Trophoblast cell (in vitro differentiated cells and primary cell): ENCODE measurements at regions not wholly inside any gene's neighbourhood (a gene's known extent, or its start where the extent isn't known, plus 50 kb on each side); places are given as distances from the start of the nearest gene placed in this dataset.

Experiments used
- DNase-seq, 2 donors: peaks; one replicate each; pipeline ENCODE4 v3.0.0-alpha.2; 2016
- H2AFZ ChIP-seq: 2 replicates; pipeline ENCODE4 v1.6.1; 2013; ENCODE audit warnings: low read length, moderate library complexity, mild to moderate bottlenecking; ENCODE audit not compliant: insufficient read depth, poor library complexity
- H2AK5ac ChIP-seq: 2 replicates; pipeline ENCODE4 v1.6.1; 2013; ENCODE audit warnings: mild to moderate bottlenecking, low read length
- H2BK120ac ChIP-seq: 2 replicates; pipeline ENCODE4 v1.6.1; 2013; ENCODE audit warnings: low read length, mild to moderate bottlenecking, moderate library complexity; ENCODE audit not compliant: insufficient read depth, poor library complexity
- H2BK12ac ChIP-seq: 2 replicates; pipeline ENCODE4 v1.6.1; 2013; ENCODE audit warnings: mild to moderate bottlenecking, low read length, moderate library complexity
- H2BK5ac ChIP-seq: 2 replicates; pipeline ENCODE4 v1.6.1; 2013; ENCODE audit warnings: low read length, low read depth, moderate library complexity, mild to moderate bottlenecking; ENCODE audit not compliant: poor library complexity
- H3K14ac ChIP-seq: 2 replicates; pipeline ENCODE4 v1.6.1; 2013; ENCODE audit warnings: mild to moderate bottlenecking, low read length
- H3K18ac ChIP-seq: 2 replicates; pipeline ENCODE4 v1.6.1; 2013; ENCODE audit warnings: mild to moderate bottlenecking, low read length
- H3K23ac ChIP-seq: 2 replicates; pipeline ENCODE4 v1.6.1; 2013; ENCODE audit warnings: low read length
- H3K27ac ChIP-seq: 2 replicates; pipeline ENCODE4 v1.5.1; 2013; ENCODE audit warnings: low read depth, mild to moderate bottlenecking, inconsistent platforms, low read length, moderate library complexity
- H3K27me3 ChIP-seq: 2 replicates; pipeline ENCODE4 v1.6.1; 2013; ENCODE audit warnings: inconsistent platforms, mild to moderate bottlenecking, low read length, moderate library complexity; ENCODE audit not compliant: insufficient read depth
- H3K36me3 ChIP-seq, 2 experiments: 1 replicate in 1 of 2; 2 replicates in 1 of 2; pipeline ENCODE4 v1.6.1; 2013; ENCODE audit warnings: low read length in 2 of 2, mild to moderate bottlenecking in 2 of 2, moderate library complexity in 1 of 2; ENCODE audit not compliant: insufficient read depth in 2 of 2, control insufficient read depth in 1 of 2
- H3K4ac ChIP-seq: 2 replicates; pipeline ENCODE4 v1.6.1; 2013; ENCODE audit warnings: low read depth, mild to moderate bottlenecking, low read length, moderate library complexity
- H3K4me1 ChIP-seq, 2 experiments: 1 replicate in 1 of 2; 2 replicates in 1 of 2; pipeline ENCODE4 v1.6.1; 2013; ENCODE audit warnings: low read length in 2 of 2, mild to moderate bottlenecking in 2 of 2, moderate library complexity in 1 of 2; ENCODE audit not compliant: insufficient read depth in 2 of 2, control insufficient read depth in 1 of 2
- H3K4me2 ChIP-seq: 2 replicates; pipeline ENCODE4 v1.6.1; 2013; ENCODE audit warnings: inconsistent platforms, mild to moderate bottlenecking, low read length, moderate library complexity
- H3K4me3 ChIP-seq: 2 replicates; pipeline ENCODE4 v1.5.1; 2013; ENCODE audit warnings: mild to moderate bottlenecking, low read depth, low read length, inconsistent platforms
- H3K79me1 ChIP-seq: one replicate; pipeline ENCODE4 v1.6.1; 2013; ENCODE audit warnings: low read length
- H3K79me2 ChIP-seq: 2 replicates; pipeline ENCODE4 v1.6.1; 2013; ENCODE audit warnings: low read length, mild to moderate bottlenecking; ENCODE audit not compliant: control insufficient read depth, insufficient read depth, poor library complexity
- H3K9ac ChIP-seq: 2 replicates; pipeline ENCODE4 v1.6.1; 2013; ENCODE audit warnings: mild to moderate bottlenecking, low read length
- H3K9me3 ChIP-seq: 2 replicates; pipeline ENCODE4 v1.6.1; 2013; ENCODE audit warnings: low read depth, mild to moderate bottlenecking, control low read depth, inconsistent platforms, low read length; ENCODE audit not compliant: insufficient read depth
- H4K12ac ChIP-seq: 2 replicates; pipeline ENCODE4 v1.6.1; 2013; ENCODE audit warnings: low read depth, mild to moderate bottlenecking, low read length, moderate library complexity
- H4K8ac ChIP-seq: 2 replicates; pipeline ENCODE4 v1.6.1; 2013; ENCODE audit warnings: low read depth, mild to moderate bottlenecking, low read length, moderate library complexity
- H4K91ac ChIP-seq: one replicate; pipeline ENCODE4 v1.6.1; 2013; ENCODE audit warnings: low read depth, mild to moderate bottlenecking, low read length, moderate library complexity
- WGBS: extraction: QIAGEN DNeasy Blood & Tissue Kit; methylation state at CpG from one replicate; pipeline ENCODE4 v1.1.7; 2013; ENCODE audit warnings: missing lambda C conversion rate; ENCODE audit not compliant: insufficient read length, insufficient coverage; ENCODE audit errors: extremely low coverage; 5-methylcytosine and 5-hydroxymethylcytosine counted together

- no peak overlapping the region for H3K9ac ChIP-seq
- H3K79me1 ChIP-seq, result no peaks in the 10 kb centered on the region
- no peak overlapping the region for H2AK5ac ChIP-seq
- peaks cover 0 to 2% of the 10 kb centered on the region in 2 experiments for H3K36me3 ChIP-seq
- no peak overlapping the region for H3K27ac ChIP-seq
- no peaks in the 10 kb centered on the region for H3K27me3 ChIP-seq
- no peak overlapping the region for H3K14ac ChIP-seq
- no peaks in the 10 kb centered on the region for H3K4me1 ChIP-seq
- H3K4ac ChIP-seq, result no peak overlapping the region
- no CpG with 5 or more reads among the region's 2 CpGs for WGBS
- no peaks in the 10 kb centered on the region for H3K79me2 ChIP-seq
- H3K4me3 ChIP-seq, result no peak overlapping the region
- no peak overlapping the region for H3K18ac ChIP-seq
- H2BK120ac ChIP-seq, result no peak overlapping the region
- no peak overlapping the region for H2BK5ac ChIP-seq
- H3K9me3 ChIP-seq, result no peaks in the 10 kb centered on the region
- H3K4me2 ChIP-seq, result no peak overlapping the region
- no peak overlapping the region for H2BK12ac ChIP-seq
- no peak for DNase-seq
- H2AFZ ChIP-seq, result no peak overlapping the region
- no peak overlapping the region for H4K8ac ChIP-seq
- H4K91ac ChIP-seq, result no peak overlapping the region
- H4K12ac ChIP-seq, result no peak overlapping the region
- no peak overlapping the region for H3K23ac ChIP-seq
Measured at GRCh38 chr10:53749439-53749838, 976.9 kb upstream of the MBL2 start.

GRCh38 chr10:53748319-53748718 lies 975.7 kb upstream of the MBL2 start:
- H3K14ac ChIP-seq, result no peak overlapping the region
- H3K23ac ChIP-seq, result no peak overlapping the region
- H3K4ac ChIP-seq, result no peak overlapping the region
- no peak overlapping the region for H4K8ac ChIP-seq
- no CpG with 5 or more reads among the region's 1 CpG for WGBS
- no peak overlapping the region for H2BK12ac ChIP-seq
- H2AK5ac ChIP-seq, result no peak overlapping the region
- H2BK5ac ChIP-seq, result no peak overlapping the region
- H3K27me3 ChIP-seq, result no peaks in the 10 kb centered on the region
- no peak overlapping the region for H4K12ac ChIP-seq
- no peaks in the 10 kb centered on the region for H3K4me1 ChIP-seq
- H2BK120ac ChIP-seq, result no peak overlapping the region
- H3K27ac ChIP-seq, result no peak overlapping the region
- H3K79me2 ChIP-seq, result no peaks in the 10 kb centered on the region
- H3K18ac ChIP-seq, result no peak overlapping the region
- H3K79me1 ChIP-seq, result no peaks in the 10 kb centered on the region
- no peak overlapping the region for H2AFZ ChIP-seq
- no peak overlapping the region for H4K91ac ChIP-seq
- peaks cover 0 to 2% of the 10 kb centered on the region in 2 experiments for H3K36me3 ChIP-seq
- H3K9me3 ChIP-seq, result no peaks in the 10 kb centered on the region
- no peak overlapping the region for H3K4me3 ChIP-seq
- no peak overlapping the region for H3K4me2 ChIP-seq
- no peak for DNase-seq
- H3K9ac ChIP-seq, result no peak overlapping the region

DNA sequence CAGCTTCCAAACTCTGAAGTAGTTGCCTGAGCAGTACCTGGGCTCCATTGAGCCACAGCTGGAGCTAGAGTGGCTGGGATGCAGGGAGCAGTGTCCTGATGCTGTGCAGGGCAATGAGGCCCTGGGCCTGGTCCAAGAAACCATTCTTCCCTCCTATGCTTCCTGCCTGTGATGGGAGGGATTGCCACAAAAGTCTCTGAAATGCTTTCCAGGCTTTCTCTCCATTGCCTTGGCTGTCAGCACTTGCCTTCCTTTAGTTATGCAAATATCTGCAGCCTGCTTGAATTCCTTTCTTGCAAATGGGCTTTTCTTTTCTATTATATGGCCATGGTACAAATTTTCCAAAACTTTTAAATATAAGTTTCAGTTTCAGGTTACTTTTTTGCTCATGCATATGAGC lies 972.2 kb upstream of the MBL2 start:
- no peak overlapping the region for H4K8ac ChIP-seq
- no peak overlapping the region for H3K9ac ChIP-seq
- H2AFZ ChIP-seq, result no peak overlapping the region
- H3K23ac ChIP-seq, result no peak overlapping the region
- no peak overlapping the region for H2AK5ac ChIP-seq
- no peak overlapping the region for H3K4ac ChIP-seq
- H3K4me1 ChIP-seq, result no peaks in the 10 kb centered on the region
- H3K27ac ChIP-seq, result no peak overlapping the region
- H3K18ac ChIP-seq, result no peak overlapping the region
- H3K79me1 ChIP-seq, result no peaks in the 10 kb centered on the region
- no peak overlapping the region for H2BK5ac ChIP-seq
- DNase-seq, result no peak
- H3K14ac ChIP-seq, result no peak overlapping the region
- H3K79me2 ChIP-seq, result no peaks in the 10 kb centered on the region
- H3K9me3 ChIP-seq, result no peaks in the 10 kb centered on the region
- H2BK120ac ChIP-seq, result no peak overlapping the region
- no peak overlapping the region for H4K12ac ChIP-seq
- no peaks in the 10 kb centered on the region for H3K27me3 ChIP-seq
- no peak overlapping the region for H3K4me3 ChIP-seq
- H4K91ac ChIP-seq, result no peak overlapping the region
- H3K4me2 ChIP-seq, result no peak overlapping the region
- no peak overlapping the region for H2BK12ac ChIP-seq
- H3K36me3 ChIP-seq, result peaks cover 0 to 2% of the 10 kb centered on the region in 2 experiments

DNA sequence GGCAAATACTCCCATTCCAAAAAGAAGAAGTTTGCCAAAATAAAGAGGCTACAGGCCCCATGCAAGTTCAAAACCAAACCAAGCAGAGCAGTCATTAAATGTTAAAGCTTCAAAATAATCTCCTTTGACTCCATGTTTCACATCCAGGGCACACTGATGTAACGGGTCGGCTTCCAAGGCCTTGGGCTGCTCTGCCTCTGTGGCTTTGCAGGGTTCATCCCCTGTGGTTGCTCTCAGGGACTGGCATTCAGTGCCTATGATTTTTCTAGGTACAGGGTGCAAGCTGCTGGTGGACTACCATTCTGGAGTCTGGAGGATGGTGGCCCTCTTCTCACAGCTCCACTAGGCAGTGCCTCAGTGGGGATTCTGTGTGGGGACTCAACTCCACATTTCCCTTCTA lies 971.6 kb upstream of the MBL2 start:
- no peak overlapping the region for H3K9ac ChIP-seq
- H3K4me1 ChIP-seq, result no peaks in the 10 kb centered on the region
- H3K79me1 ChIP-seq, result no peaks in the 10 kb centered on the region
- H2BK5ac ChIP-seq, result no peak overlapping the region
- H4K12ac ChIP-seq, result no peak overlapping the region
- no peaks in the 10 kb centered on the region for H3K9me3 ChIP-seq
- H3K18ac ChIP-seq, result no peak overlapping the region
- no CpG with 5 or more reads among the region's 2 CpGs for WGBS
- H3K4ac ChIP-seq, result no peak overlapping the region
- H2BK120ac ChIP-seq, result no peak overlapping the region
- H2AK5ac ChIP-seq, result no peak overlapping the region
- H2BK12ac ChIP-seq, result no peak overlapping the region
- H3K4me3 ChIP-seq, result no peak overlapping the region
- H2AFZ ChIP-seq, result no peak overlapping the region
- no peak overlapping the region for H3K23ac ChIP-seq
- DNase-seq, result no peak
- H4K91ac ChIP-seq, result no peak overlapping the region
- H3K27me3 ChIP-seq, result no peaks in the 10 kb centered on the region
- no peak overlapping the region for H4K8ac ChIP-seq
- peaks cover 0 to 2% of the 10 kb centered on the region in 2 experiments for H3K36me3 ChIP-seq
- H3K4me2 ChIP-seq, result no peak overlapping the region
- H3K27ac ChIP-seq, result no peak overlapping the region
- H3K79me2 ChIP-seq, result no peaks in the 10 kb centered on the region
- no peak overlapping the region for H3K14ac ChIP-seq

- no peak overlapping the region for H3K4me2 ChIP-seq
- H2AFZ ChIP-seq, result no peak overlapping the region
- H3K9ac ChIP-seq, result no peak overlapping the region
- peaks cover 0 to 2% of the 10 kb centered on the region in 2 experiments for H3K36me3 ChIP-seq
- H3K4me3 ChIP-seq, result no peak overlapping the region
- H4K12ac ChIP-seq, result no peak overlapping the region
- no peak for DNase-seq
- H2BK5ac ChIP-seq, result no peak overlapping the region
- H2BK12ac ChIP-seq, result no peak overlapping the region
- H4K8ac ChIP-seq, result no peak overlapping the region
- no peak overlapping the region for H2BK120ac ChIP-seq
- H3K79me2 ChIP-seq, result no peaks in the 10 kb centered on the region
- no peak overlapping the region for H3K4ac ChIP-seq
- no peak overlapping the region for H2AK5ac ChIP-seq
- H3K4me1 ChIP-seq, result peaks cover 1 to 4% of the 10 kb centered on the region in 2 experiments
- H3K27ac ChIP-seq, result no peak overlapping the region
- H4K91ac ChIP-seq, result no peak overlapping the region
- no peaks in the 10 kb centered on the region for H3K9me3 ChIP-seq
- peaks cover 3% of the 10 kb centered on the region for H3K79me1 ChIP-seq
- no peak overlapping the region for H3K18ac ChIP-seq
- no peak overlapping the region for H3K14ac ChIP-seq
- no peak overlapping the region for H3K23ac ChIP-seq
- H3K27me3 ChIP-seq, result no peaks in the 10 kb centered on the region
Measured at GRCh38 chr10:53737132-53737531, 964.5 kb upstream of the MBL2 start.
